ENCODE measurements at regions not wholly inside any gene's neighbourhood (a gene's known extent, or its start where the extent isn't known, plus 50 kb on each side); places are given as distances from the start of the nearest gene placed in this dataset.

- no peak for DNase-seq (ENCODE audit: low spot score)
- no peak for TF ChIP-seq CTCF (IDR thresholded peaks at IDR 0.05; ENCODE audit: extremely low read depth, insufficient read depth, missing control alignments)
- in situ Hi-C loops (cut with MboI; ENCODE audit: low pct_unique_long_range_greater_than_20kb, low sequenced_read_pairs, unreplicated experiment), result no loop called here
Observed at GRCh38 chr2:237160271-237160919, 74.7 kb downstream of the COPS8 start.

GRCh38 chr2:237161189-237161588 is 75.5 kb downstream of the COPS8 start:
- DNase-seq (ENCODE audit: low spot score), result no peak
- in situ Hi-C loops (cut with MboI; ENCODE audit: low pct_unique_long_range_greater_than_20kb, low sequenced_read_pairs, unreplicated experiment), result no loop called here
- TF ChIP-seq CTCF (IDR thresholded peaks at IDR 0.05; ENCODE audit: extremely low read depth, insufficient read depth, missing control alignments), result no peak

DNA sequence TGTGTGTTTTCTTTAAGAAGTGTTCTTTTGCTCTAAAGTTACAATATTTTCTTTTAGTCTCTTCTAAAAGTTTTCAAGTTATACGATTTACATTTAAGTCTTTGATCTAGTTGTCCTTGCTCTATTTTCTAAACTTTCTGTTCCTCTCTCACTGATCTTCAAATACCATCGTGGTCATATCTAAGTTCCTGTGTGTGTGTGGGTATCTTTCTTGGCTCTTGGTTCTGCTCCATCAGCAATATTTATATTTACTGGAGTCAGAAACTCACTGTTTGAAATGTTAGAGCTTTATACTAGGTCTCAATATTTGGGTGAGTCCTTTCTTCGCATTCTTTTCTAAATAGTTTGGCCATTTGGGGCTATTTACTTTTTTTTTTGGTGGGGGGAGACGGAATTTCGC is 77.3 kb downstream of the COPS8 start:
- in situ Hi-C loops (cut with MboI; ENCODE audit: low pct_unique_long_range_greater_than_20kb, low sequenced_read_pairs, unreplicated experiment), result no loop called here
- no peak for TF ChIP-seq CTCF (IDR thresholded peaks at IDR 0.05; ENCODE audit: extremely low read depth, insufficient read depth, missing control alignments)

GRCh38 chr2:237164474-237165042 is 78.9 kb downstream of the COPS8 start:
- TF ChIP-seq CTCF (IDR thresholded peaks at IDR 0.05; ENCODE audit: extremely low read depth, insufficient read depth, missing control alignments), result no peak
- DNase-seq (ENCODE audit: low spot score), result no peak
- in situ Hi-C loops (cut with MboI; ENCODE audit: low pct_unique_long_range_greater_than_20kb, low sequenced_read_pairs, unreplicated experiment), result no loop called here

More for the DNA sequence above, 77.3 kb downstream of the COPS8 start:
- DNase-seq (ENCODE audit: low spot score), result no peak

DNA sequence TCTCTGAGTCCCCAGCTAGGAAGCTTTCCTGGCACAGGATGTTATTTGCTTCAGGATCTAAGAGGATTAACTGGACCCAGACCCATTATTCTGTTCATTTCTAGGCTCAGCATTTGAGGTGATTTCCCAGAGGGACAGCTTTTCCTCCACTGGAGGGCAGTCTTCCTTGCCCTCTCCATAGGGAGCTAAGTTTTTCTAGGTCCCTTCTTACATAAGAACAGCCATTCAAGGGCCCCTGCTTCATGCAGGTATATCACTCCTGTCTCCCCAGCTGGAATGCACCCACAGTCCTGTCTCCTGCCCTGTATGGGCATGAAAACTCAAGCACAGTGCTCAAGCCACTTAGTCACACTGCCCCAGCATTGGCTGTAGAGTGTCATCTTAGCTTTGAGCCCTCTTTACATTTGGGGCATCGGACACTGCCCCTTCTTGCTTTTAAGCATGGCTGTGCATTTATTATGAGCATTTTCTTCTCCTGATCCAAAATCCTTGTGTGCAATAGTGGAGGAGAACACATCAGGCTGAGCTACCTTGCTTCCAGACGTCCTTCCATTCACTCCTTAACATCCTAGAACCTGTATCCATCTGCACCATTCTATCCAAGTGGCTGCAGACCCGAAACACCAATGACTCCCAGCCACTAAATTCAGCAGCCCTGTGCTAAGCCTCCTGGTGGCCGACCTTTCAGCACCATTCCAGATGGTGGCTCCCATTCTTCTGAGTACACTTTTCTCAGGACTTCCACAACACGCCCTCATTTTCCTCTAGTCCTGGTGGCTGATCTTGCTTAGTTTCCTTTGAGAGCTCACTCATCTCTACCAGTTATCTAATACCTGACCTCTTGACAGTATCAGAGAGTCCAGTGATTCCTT is 80.0 kb downstream of the COPS8 start:
- in situ Hi-C loops (cut with MboI; ENCODE audit: low pct_unique_long_range_greater_than_20kb, low sequenced_read_pairs, unreplicated experiment), result no loop called here
- peak; percentile 37 for TF ChIP-seq CTCF (IDR thresholded peaks at IDR 0.05; ENCODE audit: extremely low read depth, insufficient read depth, missing control alignments)
- no peak for DNase-seq (ENCODE audit: low spot score)

DNA sequence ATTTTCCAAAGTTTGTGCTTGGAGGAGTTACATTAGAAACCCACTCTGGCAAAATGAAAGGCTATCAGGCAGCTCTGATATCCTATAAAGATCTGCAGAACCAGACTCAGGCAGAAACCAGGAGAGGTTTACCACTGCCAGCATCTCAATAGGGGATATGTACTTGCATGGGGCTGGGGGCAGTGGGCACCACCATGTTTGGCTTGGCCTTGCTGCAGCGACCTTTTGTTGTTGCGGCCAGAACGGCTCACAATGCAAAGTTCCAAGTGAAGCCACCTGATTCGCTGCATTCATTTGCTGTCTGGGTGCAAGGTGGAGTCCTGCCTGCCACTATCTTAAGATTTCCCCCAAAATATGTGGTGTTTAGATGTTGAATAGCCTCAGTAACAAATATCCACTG is 81.3 kb downstream of the COPS8 start:
- in situ Hi-C loops (cut with MboI; ENCODE audit: low pct_unique_long_range_greater_than_20kb, low sequenced_read_pairs, unreplicated experiment), result no loop called here
- no peak for TF ChIP-seq CTCF (IDR thresholded peaks at IDR 0.05; ENCODE audit: extremely low read depth, insufficient read depth, missing control alignments)
- DNase-seq (ENCODE audit: low spot score), result no peak

Data from GM13977 (cell line).